ENCODE measurements at regions not wholly inside any gene's neighbourhood (a gene's known extent, or its start where the extent isn't known, plus 50 kb on each side); places are given as distances from the start of the nearest gene placed in this dataset.

- Histone ChIP-seq H3K27ac (ENCODE audit: extremely low read length, insufficient read depth, low read length) (no peak overlapping the region), H3K36me3 (replicated peaks in 1 of 2; ENCODE audit: control insufficient read depth in 1 of 2, insufficient read depth in 2 of 2, low read length in 2 of 2) (no peaks in the 10 kb centered on the region), H3K4me3 (replicated peaks in 1 of 3; ENCODE audit: insufficient read depth in 1 of 3, low read depth in 2 of 3, low read length in 3 of 3) (no peak overlapping the region), H3K9ac (ENCODE audit: insufficient read depth, low read depth, low read length) (no peak overlapping the region), H3K9me3 (ENCODE audit: low read length) (peaks cover 73% of the 10 kb centered on the region), H3K4me2 (ENCODE audit: low read depth, low read length) (no peak overlapping the region), H4K20me1 (ENCODE audit: insufficient read depth, low read length) (no peaks in the 10 kb centered on the region), H3K27me3 (ENCODE audit: control insufficient read depth in 1 of 2, insufficient read depth in 2 of 2, low read length in 2 of 2) (no peaks in the 10 kb centered on the region), H3K79me2 (ENCODE audit: insufficient read depth, low read length) (no peaks in the 10 kb centered on the region), H3K4me1 (ENCODE audit: insufficient read depth, low read length) (no peaks in the 10 kb centered on the region), H2AFZ (ENCODE audit: low read length) (no peak overlapping the region)
- in situ Hi-C loops (cut with HindIII; ENCODE audit: extremely low pct_ligation_motif_present, low pct_unique_long_range_greater_than_20kb): no loop called here
- DNase-seq (ENCODE audit: low spot score): no peak
- WGBS (ENCODE audit: low lambda C conversion rate): 14% methylated on average over 8 of the region's 8 CpGs
- ChIA-PET POLR2A (no interaction called here), CTCF (ENCODE audit: low intra/inter-chr PET ratio, low total read pairs) (no interaction called here)
- no peak for FAIRE-seq
- BruUV-seq (replicated peaks): no TSS peak
- ATAC-seq: no peak
- intact Hi-C loops (cut with micrococcal nuclease; ENCODE audit: unreplicated experiment): no loop called here
- TF ChIP-seq MED13 (CRISPR knock-in tag; IDR thresholded peaks at IDR 0.05) (no peak), PRDM10 (CRISPR knock-in tag; IDR thresholded peaks at IDR 0.05; ENCODE audit: low read depth) (no peak), REST (IDR thresholded peaks at IDR 0.05; ENCODE audit: borderline replicate concordance in 1 of 2, low read depth in 1 of 2, low read length in 2 of 2) (no peak), NCOA5 (CRISPR knock-in tag; IDR thresholded peaks at IDR 0.05) (no peak), ZNF503 (CRISPR knock-in tag; IDR thresholded peaks at IDR 0.05) (no peak), PLSCR1 (CRISPR knock-in tag; IDR thresholded peaks at IDR 0.05; ENCODE audit: borderline replicate concordance) (no peak), ARHGAP35 (CRISPR knock-in tag; IDR thresholded peaks at IDR 0.05; ENCODE audit: borderline replicate concordance) (no peak)
These were observed 797.8 kb upstream of the GYPC start for GRCh38 chr2:125857971-125858794.

Data from HepG2 (cell line).